Motor neuron (in vitro differentiated cells): ENCODE measurements at regions not wholly inside any gene's neighbourhood (a gene's known extent, or its start where the extent isn't known, plus 50 kb on each side); places are given as distances from the start of the nearest gene placed in this dataset.

Source experiments
- ATAC-seq, 8 experiments: fragments of 200-7000 bp; cut with Tn5 transposase; replicated peaks in 6 of 8; 2 replicates each; pipeline ENCODE4 v1.8.0; 2021; ENCODE audit warnings: mild to moderate bottlenecking in 8 of 8, moderate library complexity in 8 of 8
- H3K27ac ChIP-seq, 2 donors: fragments of 250-450 bp; sonication (Bioruptor Pico); 2 replicates each; pipeline ENCODE4 v1.9.0; 2021; ENCODE audit warnings: antibody characterized with exemption in 2 of 2, mild to moderate bottlenecking in 2 of 2, moderate library complexity in 1 of 2
- H3K4me1 ChIP-seq, 2 donors: fragments of 250-450 bp; sonication (Bioruptor Pico); replicated peaks in 1 of 2; 2 replicates each; pipeline ENCODE4 v1.6.1; 2021; ENCODE audit warnings: antibody characterized with exemption in 2 of 2, mild to moderate bottlenecking in 2 of 2, moderate library complexity in 1 of 2
- H3K4me3 ChIP-seq, 5 donors: fragments of 250-450 bp; sonication (Bioruptor Pico); 2 replicates each; pipeline ENCODE4 v1.9.0; 2021; ENCODE audit warnings: antibody characterized with exemption in 5 of 5, mild to moderate bottlenecking in 5 of 5, moderate library complexity in 4 of 5
- WGBS, 10 experiments: fragments of 450-650 bp; shearing (Covaris generic); methylation state at CpG; one replicate each; pipeline ENCODE4 v1.0.0; 2022; 5-methylcytosine and 5-hydroxymethylcytosine counted together
- in situ Hi-C, 9 experiments: fragments of 400-800 bp; cut with MboI; loops; one replicate each; pipeline ENCODE4 v1.15.0; 2021; ENCODE audit warnings: low sequenced_read_pairs in 9 of 9, low pct_unique_long_range_greater_than_20kb in 2 of 9; ENCODE audit not compliant: unreplicated experiment in 9 of 9

GRCh38 chrX:68928401-68928800 lies 99.6 kb downstream of the EFNB1 start:
- Histone ChIP-seq H3K27ac (no peak overlapping the region), H3K4me3 (no peak overlapping the region), H3K4me1 (peaks cover 0 to 17% of the 10 kb centered on the region in 2 donors)
- ATAC-seq = no peak
- in situ Hi-C loops = no loop called here
- WGBS, 10 experiments = 51% methylated on average over 4 of the region's 7 CpGs; no CpG with 5 or more reads in 9 of the 10 experiments

GRCh38 chrX:68927178-68927577 lies 98.4 kb downstream of the EFNB1 start:
- Histone ChIP-seq H3K27ac (no peak overlapping the region), H3K4me1 (peaks cover 0 to 17% of the 10 kb centered on the region in 2 donors), H3K4me3 (no peak overlapping the region)
- 17 to 30% methylated on average over 1 to 3 of the region's 5 CpGs; no CpG with 5 or more reads in 8 of the 10 experiments for WGBS, 10 experiments
- in situ Hi-C loops = no loop called here
- ATAC-seq = no peak

- in situ Hi-C loops = no loop called here
- Histone ChIP-seq H3K4me1 (no peaks in the 10 kb centered on the region), H3K27ac (no peak overlapping the region), H3K4me3 (no peak overlapping the region)
- no CpG with 5 or more reads among the region's 2 CpGs for WGBS, 10 experiments
- peak in 2 of 8 experiments; percentile 52 to 78 for ATAC-seq
Observed at GRCh38 chrX:68923147-68923546, 94.3 kb downstream of the EFNB1 start.

GRCh38 chrX:68922013-68922412 lies 93.2 kb downstream of the EFNB1 start:
- in situ Hi-C loops = no loop called here
- peaks cover 0 to 2% of the 10 kb centered on the region in 2 donors for H3K4me1 ChIP-seq
- WGBS, 10 experiments = 17 to 80% methylated on average over 1 to 2 of the region's 6 CpGs; no CpG with 5 or more reads in 8 of the 10 experiments
- H3K27ac ChIP-seq = no peak overlapping the region
- peak in 2 of 8 experiments; percentile 18 to 31 for ATAC-seq
- no peak overlapping the region for H3K4me3 ChIP-seq

- 0 to 100% (median 50%) methylated on average over 1 to 2 of the region's 7 CpGs; no CpG with 5 or more reads in 7 of the 10 experiments for WGBS, 10 experiments
- Histone ChIP-seq H3K4me1 (peaks cover 0 to 2% of the 10 kb centered on the region in 2 donors), H3K4me3 (no peak overlapping the region), H3K27ac (no peak overlapping the region)
- no peak for ATAC-seq
- in situ Hi-C loops = no loop called here
Observed at GRCh38 chrX:68920561-68920960, 91.7 kb downstream of the EFNB1 start.

GRCh38 chrX:68919707-68920106 lies 90.9 kb downstream of the EFNB1 start:
- no peak overlapping the region for H3K27ac ChIP-seq
- no peak for ATAC-seq
- no peak overlapping the region for H3K4me3 ChIP-seq
- in situ Hi-C loops = no loop called here
- peaks cover 0 to 2% of the 10 kb centered on the region in 2 donors for H3K4me1 ChIP-seq

- Histone ChIP-seq H3K4me3 (no peak overlapping the region), H3K27ac (no peak overlapping the region), H3K4me1 (peaks cover 4 to 8% of the 10 kb centered on the region in 2 donors)
- in situ Hi-C loops = no loop called here
- no peak for ATAC-seq
- WGBS, 10 experiments = 80 to 100% methylated on average over 1 of the region's 2 CpGs; no CpG with 5 or more reads in 8 of the 10 experiments
Observed at GRCh38 chrX:68918202-68918601, 89.4 kb downstream of the EFNB1 start.

GRCh38 chrX:68917799-68918198 lies 89.0 kb downstream of the EFNB1 start:
- in situ Hi-C loops = no loop called here
- ATAC-seq = no peak
- no peak overlapping the region for H3K4me3 ChIP-seq
- H3K27ac ChIP-seq = no peak overlapping the region
- H3K4me1 ChIP-seq = peaks cover 8 to 11% of the 10 kb centered on the region in 2 donors

- WGBS, 10 experiments = 0 to 100% (median 45%) methylated on average over 1 to 3 of the region's 8 CpGs; no CpG with 5 or more reads in 7 of the 10 experiments
- in situ Hi-C loops = no loop called here
Observed at GRCh38 chrX:68916891-68917290, 88.1 kb downstream of the EFNB1 start.

GRCh38 chrX:68915778-68916177 lies 87.0 kb downstream of the EFNB1 start:
- no peak overlapping the region for H3K4me3 ChIP-seq
- in situ Hi-C loops = no loop called here
- no peak for ATAC-seq
- peaks cover 25 to 28% of the 10 kb centered on the region in 2 donors for H3K4me1 ChIP-seq
- WGBS, 10 experiments = 57% methylated on average over 2 of the region's 2 CpGs; no CpG with 5 or more reads in 9 of the 10 experiments
- no peak overlapping the region for H3K27ac ChIP-seq

More at GRCh38 chrX:68916891-68917290, 88.1 kb downstream of the EFNB1 start:
- no peak for ATAC-seq
- Histone ChIP-seq H3K27ac (no peak overlapping the region), H3K4me1 (peaks cover 16 to 17% of the 10 kb centered on the region in 2 donors), H3K4me3 (no peak overlapping the region)

- H3K4me1 ChIP-seq = peaks cover 31 to 33% of the 10 kb centered on the region in 2 donors
- H3K4me3 ChIP-seq = no peak overlapping the region
- H3K27ac ChIP-seq = no peak overlapping the region
- in situ Hi-C loops = no loop called here
- ATAC-seq = no peak
- WGBS, 10 experiments = no CpG with 5 or more reads among the region's 8 CpGs
Observed at GRCh38 chrX:68914479-68914946, 85.7 kb downstream of the EFNB1 start.

GRCh38 chrX:68913249-68913547 lies 84.4 kb downstream of the EFNB1 start:
- H3K4me1 ChIP-seq = peaks cover 31 to 33% of the 10 kb centered on the region in 2 donors
- peak overlapping the region; percentile 89 for H3K27ac ChIP-seq
- peak overlapping the region in 2 of 5 donors; percentile 26 to 31 for H3K4me3 ChIP-seq
- WGBS, 10 experiments = 25 to 67% methylated on average over 1 to 4 of the region's 7 CpGs; no CpG with 5 or more reads in 8 of the 10 experiments
- peak in 3 of 8 experiments; percentile 1 to 9 (median 1) for ATAC-seq
- in situ Hi-C loops = no loop called here

GRCh38 chrX:68912113-68912512 lies 83.3 kb downstream of the EFNB1 start:
- ATAC-seq = peak in 7 of 8 experiments; percentile 62 to 98 (median 85)
- H3K4me3 ChIP-seq = peak overlapping the region in 4 of 5 donors; percentile 4 to 31 (median 23)

GRCh38 chrX:68910731-68911428 lies 82.1 kb downstream of the EFNB1 start:
- Histone ChIP-seq H3K4me1 (peaks cover 30 to 31% of the 10 kb centered on the region in 2 donors), H3K27ac (no peak overlapping the region), H3K4me3 (no peak overlapping the region)
- in situ Hi-C loops = no loop called here
- ATAC-seq = no peak
- no CpG with 5 or more reads among the region's 3 CpGs for WGBS, 10 experiments

More at GRCh38 chrX:68912113-68912512, 83.3 kb downstream of the EFNB1 start:
- WGBS, 10 experiments = no CpG with 5 or more reads among the region's 26 CpGs
- peaks cover 30 to 31% of the 10 kb centered on the region in 2 donors for H3K4me1 ChIP-seq
- in situ Hi-C loops = no loop called here
- H3K27ac ChIP-seq = peak overlapping the region; percentile 89
